ENCODE measurements at regions not wholly inside any gene's neighbourhood (a gene's known extent, or its start where the extent isn't known, plus 50 kb on each side); places are given as distances from the start of the nearest gene placed in this dataset.

- no peak for TF ChIP-seq POLR2AphosphoS5 (IDR thresholded peaks at IDR 0.05)
- TF ChIP-seq, protein P1, sequence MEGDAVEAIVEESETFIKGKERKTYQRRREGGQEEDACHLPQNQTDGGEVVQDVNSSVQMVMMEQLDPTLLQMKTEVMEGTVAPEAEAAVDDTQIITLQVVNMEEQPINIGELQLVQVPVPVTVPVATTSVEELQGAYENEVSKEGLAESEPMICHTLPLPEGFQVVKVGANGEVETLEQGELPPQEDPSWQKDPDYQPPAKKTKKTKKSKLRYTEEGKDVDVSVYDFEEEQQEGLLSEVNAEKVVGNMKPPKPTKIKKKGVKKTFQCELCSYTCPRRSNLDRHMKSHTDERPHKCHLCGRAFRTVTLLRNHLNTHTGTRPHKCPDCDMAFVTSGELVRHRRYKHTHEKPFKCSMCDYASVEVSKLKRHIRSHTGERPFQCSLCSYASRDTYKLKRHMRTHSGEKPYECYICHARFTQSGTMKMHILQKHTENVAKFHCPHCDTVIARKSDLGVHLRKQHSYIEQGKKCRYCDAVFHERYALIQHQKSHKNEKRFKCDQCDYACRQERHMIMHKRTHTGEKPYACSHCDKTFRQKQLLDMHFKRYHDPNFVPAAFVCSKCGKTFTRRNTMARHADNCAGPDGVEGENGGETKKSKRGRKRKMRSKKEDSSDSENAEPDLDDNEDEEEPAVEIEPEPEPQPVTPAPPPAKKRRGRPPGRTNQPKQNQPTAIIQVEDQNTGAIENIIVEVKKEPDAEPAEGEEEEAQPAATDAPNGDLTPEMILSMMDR (IDR thresholded peaks at IDR 0.05), result no peak
- TF ChIP-seq EP300 (IDR thresholded peaks at IDR 0.05), result no peak
- TF ChIP-seq POLR2A (IDR thresholded peaks at IDR 0.05), result no peak
Measured at GRCh38 chr14:21840765-21841164, 167.1 kb upstream of the OR4E1 start.

Measured in upper lobe of left lung (tissue), 4 donors.